ENCODE measurements at regions not wholly inside any gene's neighbourhood (a gene's known extent, or its start where the extent isn't known, plus 50 kb on each side); places are given as distances from the start of the nearest gene placed in this dataset.

DNA sequence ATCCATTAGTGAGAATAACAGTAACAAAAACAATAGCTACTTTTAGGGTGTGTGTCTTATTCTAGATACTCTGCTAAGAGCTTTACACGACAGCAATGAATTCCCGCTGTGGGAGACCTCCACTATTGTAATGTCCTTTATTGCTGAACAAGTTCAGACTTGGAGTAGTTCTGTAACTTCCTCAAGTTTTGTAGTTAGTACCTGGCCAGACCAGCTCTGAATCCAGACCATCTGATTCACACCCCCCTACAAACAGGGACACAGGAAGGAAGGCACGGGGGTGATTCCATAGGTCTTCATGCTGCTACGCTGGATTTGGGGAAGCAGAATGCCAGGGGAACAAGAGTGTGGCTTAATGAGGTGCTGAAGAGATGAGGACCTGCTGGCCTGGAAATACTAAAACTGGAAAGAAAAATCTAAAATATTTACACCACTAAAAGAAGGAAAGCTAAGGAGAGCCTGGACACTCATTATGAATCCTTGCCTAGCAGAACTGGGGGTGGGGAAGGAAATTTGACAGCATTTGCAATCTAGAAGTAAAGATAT is 194.6 kb upstream of the TMEM72 start:
- intact Hi-C loops (cut with micrococcal nuclease; ENCODE audit: unreplicated experiment): no loop called here
- DNase-seq: no peak
- TF ChIP-seq EZH2 (IDR thresholded peaks at IDR 0.05; ENCODE audit: low read depth): no peak
- TF ChIP-seq, protein P1, sequence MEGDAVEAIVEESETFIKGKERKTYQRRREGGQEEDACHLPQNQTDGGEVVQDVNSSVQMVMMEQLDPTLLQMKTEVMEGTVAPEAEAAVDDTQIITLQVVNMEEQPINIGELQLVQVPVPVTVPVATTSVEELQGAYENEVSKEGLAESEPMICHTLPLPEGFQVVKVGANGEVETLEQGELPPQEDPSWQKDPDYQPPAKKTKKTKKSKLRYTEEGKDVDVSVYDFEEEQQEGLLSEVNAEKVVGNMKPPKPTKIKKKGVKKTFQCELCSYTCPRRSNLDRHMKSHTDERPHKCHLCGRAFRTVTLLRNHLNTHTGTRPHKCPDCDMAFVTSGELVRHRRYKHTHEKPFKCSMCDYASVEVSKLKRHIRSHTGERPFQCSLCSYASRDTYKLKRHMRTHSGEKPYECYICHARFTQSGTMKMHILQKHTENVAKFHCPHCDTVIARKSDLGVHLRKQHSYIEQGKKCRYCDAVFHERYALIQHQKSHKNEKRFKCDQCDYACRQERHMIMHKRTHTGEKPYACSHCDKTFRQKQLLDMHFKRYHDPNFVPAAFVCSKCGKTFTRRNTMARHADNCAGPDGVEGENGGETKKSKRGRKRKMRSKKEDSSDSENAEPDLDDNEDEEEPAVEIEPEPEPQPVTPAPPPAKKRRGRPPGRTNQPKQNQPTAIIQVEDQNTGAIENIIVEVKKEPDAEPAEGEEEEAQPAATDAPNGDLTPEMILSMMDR (conservative IDR thresholded peaks at IDR 0.05): no peak
- Histone ChIP-seq H3K4me2 (no peak overlapping the region), H4K20me1 (ENCODE audit: insufficient read depth) (no peaks in the 10 kb centered on the region), H3K4me3 (no peak overlapping the region), H3K9me2 (ENCODE audit: insufficient read depth) (no peaks in the 10 kb centered on the region), H3K79me2 (ENCODE audit: low read depth) (no peaks in the 10 kb centered on the region), H3K27me3 (ENCODE audit: insufficient read depth, low read depth) (peaks cover 17% of the 10 kb centered on the region; the same call in 1 of the 2 replicates), H3K4me1 (replicated peaks; ENCODE audit: insufficient read depth) (no peaks in the 10 kb centered on the region), H3K36me3 (ENCODE audit: low read depth) (no peaks in the 10 kb centered on the region), H3F3A (ENCODE audit: insufficient read depth, low read depth) (no peaks in the 10 kb centered on the region), H2AFZ (no peak overlapping the region), H3K9me3 (ENCODE audit: insufficient read depth, low read depth) (no peaks in the 10 kb centered on the region), H3K27ac (no peak overlapping the region)
- no TSS peak for BruUV-seq (replicated peaks)
- ChIA-PET POLR2A (ENCODE audit: unreplicated experiment) (no interaction called here), CTCF (no interaction called here)

- Histone ChIP-seq H3K36me3 (ENCODE audit: low read depth) (no peaks in the 10 kb centered on the region), H2AFZ (no peak overlapping the region), H3K9me3 (ENCODE audit: insufficient read depth, low read depth) (no peaks in the 10 kb centered on the region), H3K27me3 (ENCODE audit: insufficient read depth, low read depth) (no peaks in the 10 kb centered on the region), H3K4me2 (no peak overlapping the region), H3K4me3 (no peak overlapping the region), H3K79me2 (ENCODE audit: low read depth) (no peaks in the 10 kb centered on the region), H3F3A (ENCODE audit: insufficient read depth, low read depth) (no peaks in the 10 kb centered on the region), H4K20me1 (ENCODE audit: insufficient read depth) (no peaks in the 10 kb centered on the region), H3K27ac (no peak overlapping the region), H3K9me2 (ENCODE audit: insufficient read depth) (no peaks in the 10 kb centered on the region), H3K4me1 (replicated peaks; ENCODE audit: insufficient read depth) (no peaks in the 10 kb centered on the region)
- no TSS peak for BruUV-seq (replicated peaks)
- ChIA-PET POLR2A (ENCODE audit: unreplicated experiment) (no interaction called here), CTCF (no interaction called here)
- intact Hi-C loops (cut with micrococcal nuclease; ENCODE audit: unreplicated experiment): no loop called here
- DNase-seq: no peak
- TF ChIP-seq EZH2 (IDR thresholded peaks at IDR 0.05; ENCODE audit: low read depth): no peak
- TF ChIP-seq, protein P1 (conservative IDR thresholded peaks at IDR 0.05): no peak
Measured at GRCh38 chr10:44723082-44723481, 188.1 kb upstream of the TMEM72 start.

- intact Hi-C loops (cut with micrococcal nuclease; ENCODE audit: unreplicated experiment): no loop called here
- no peak for DNase-seq
- ChIA-PET CTCF (no interaction called here), POLR2A (ENCODE audit: unreplicated experiment) (no interaction called here)
- no peaks in the 10 kb centered on the region for H3K36me3 ChIP-seq (ENCODE audit: low read depth)
- BruUV-seq (replicated peaks): no TSS peak
- no peaks in the 10 kb centered on the region for H3K4me1 ChIP-seq (replicated peaks; ENCODE audit: insufficient read depth)
- H4K20me1 ChIP-seq (ENCODE audit: insufficient read depth): no peaks in the 10 kb centered on the region
- H3K9me3 ChIP-seq (ENCODE audit: insufficient read depth, low read depth): no peaks in the 10 kb centered on the region
- no peak overlapping the region for H3K4me2 ChIP-seq
- no peak overlapping the region for H3K4me3 ChIP-seq
- no peaks in the 10 kb centered on the region for H3F3A ChIP-seq (ENCODE audit: insufficient read depth, low read depth)
- no peaks in the 10 kb centered on the region for H3K9me2 ChIP-seq (ENCODE audit: insufficient read depth)
- H3K27ac ChIP-seq: no peak overlapping the region
- TF ChIP-seq, protein P1 (conservative IDR thresholded peaks at IDR 0.05): no peak
- no peak for TF ChIP-seq EZH2 (IDR thresholded peaks at IDR 0.05; ENCODE audit: low read depth)
- H3K27me3 ChIP-seq (ENCODE audit: insufficient read depth, low read depth): no peaks in the 10 kb centered on the region
- H2AFZ ChIP-seq: no peak overlapping the region
- H3K79me2 ChIP-seq (ENCODE audit: low read depth): no peaks in the 10 kb centered on the region
Measured at GRCh38 chr10:44723619-44724325, 187.4 kb upstream of the TMEM72 start.

Data from PC-9 (cell line).